Body of pancreas (tissue), 4 donors: ENCODE measurements at regions not wholly inside any gene's neighbourhood (a gene's known extent, or its start where the extent isn't known, plus 50 kb on each side); places are given as distances from the start of the nearest gene placed in this dataset.

Source experiments
- POLR2A ChIP-seq, 3 donors: fragments of 450-650 bp; IDR thresholded peaks; one replicate each; pipeline ENCODE4 v1.6.1; 2016; ENCODE audit warnings: antibody characterized with exemption in 3 of 3, mild to moderate bottlenecking in 2 of 3
- TF ChIP-seq, protein P1 (sequence below), 7 experiments: fragments of 450-650 bp in 4 of 7; fragments of 200-600 bp in 3 of 7; sonication (generic) in 3 of 7; IDR thresholded peaks; one replicate each; pipeline ENCODE4 v1.5.1; 2016 to 2019; ENCODE audit warnings: antibody characterized with exemption in 7 of 7

- TF ChIP-seq, protein P1, sequence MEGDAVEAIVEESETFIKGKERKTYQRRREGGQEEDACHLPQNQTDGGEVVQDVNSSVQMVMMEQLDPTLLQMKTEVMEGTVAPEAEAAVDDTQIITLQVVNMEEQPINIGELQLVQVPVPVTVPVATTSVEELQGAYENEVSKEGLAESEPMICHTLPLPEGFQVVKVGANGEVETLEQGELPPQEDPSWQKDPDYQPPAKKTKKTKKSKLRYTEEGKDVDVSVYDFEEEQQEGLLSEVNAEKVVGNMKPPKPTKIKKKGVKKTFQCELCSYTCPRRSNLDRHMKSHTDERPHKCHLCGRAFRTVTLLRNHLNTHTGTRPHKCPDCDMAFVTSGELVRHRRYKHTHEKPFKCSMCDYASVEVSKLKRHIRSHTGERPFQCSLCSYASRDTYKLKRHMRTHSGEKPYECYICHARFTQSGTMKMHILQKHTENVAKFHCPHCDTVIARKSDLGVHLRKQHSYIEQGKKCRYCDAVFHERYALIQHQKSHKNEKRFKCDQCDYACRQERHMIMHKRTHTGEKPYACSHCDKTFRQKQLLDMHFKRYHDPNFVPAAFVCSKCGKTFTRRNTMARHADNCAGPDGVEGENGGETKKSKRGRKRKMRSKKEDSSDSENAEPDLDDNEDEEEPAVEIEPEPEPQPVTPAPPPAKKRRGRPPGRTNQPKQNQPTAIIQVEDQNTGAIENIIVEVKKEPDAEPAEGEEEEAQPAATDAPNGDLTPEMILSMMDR (IDR thresholded peaks at IDR 0.05): no peak
- no peak for TF ChIP-seq POLR2A (IDR thresholded peaks at IDR 0.05)
These were observed 74.7 kb upstream of the THY1 start for GRCh38 chr11:119497717-119498116.
